ENCODE measurements at regions not wholly inside any gene's neighbourhood (a gene's known extent, or its start where the extent isn't known, plus 50 kb on each side); places are given as distances from the start of the nearest gene placed in this dataset.

DNA sequence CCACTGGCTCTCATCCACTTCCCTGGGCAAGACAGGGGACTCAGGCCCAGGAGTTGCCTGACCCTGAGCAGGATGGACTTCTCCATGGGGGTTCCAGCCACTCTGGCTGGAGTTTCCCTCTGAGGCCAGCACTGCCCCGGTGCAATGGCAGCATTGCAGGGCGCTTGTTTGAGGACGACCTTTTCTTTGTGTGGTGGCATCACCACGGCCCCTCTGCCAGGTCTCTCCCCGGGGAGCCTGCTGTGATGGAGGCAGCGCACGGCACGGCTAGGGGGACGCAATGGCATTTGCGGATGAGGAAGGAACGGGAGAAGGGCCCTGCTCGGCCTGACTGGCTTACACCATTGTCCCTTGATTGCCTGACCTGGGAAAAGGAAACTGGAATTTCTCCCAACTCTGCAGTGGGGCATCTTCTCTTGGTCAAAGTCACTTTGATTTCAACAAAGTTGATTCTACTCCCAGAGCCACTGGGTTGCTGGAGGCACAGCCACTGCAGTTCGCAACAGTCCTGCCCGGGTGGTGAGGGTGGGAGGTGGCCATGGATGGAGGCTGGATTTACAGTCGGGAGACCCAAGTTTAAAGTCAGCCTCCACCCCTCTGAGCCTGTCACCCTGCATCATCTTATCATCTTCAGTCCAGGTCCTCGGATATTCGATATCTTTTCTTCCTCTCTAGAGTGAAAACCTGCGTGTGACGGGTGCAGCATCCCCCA is 82.9 kb upstream of the ZNF469 start:
- TF ChIP-seq, protein P1, sequence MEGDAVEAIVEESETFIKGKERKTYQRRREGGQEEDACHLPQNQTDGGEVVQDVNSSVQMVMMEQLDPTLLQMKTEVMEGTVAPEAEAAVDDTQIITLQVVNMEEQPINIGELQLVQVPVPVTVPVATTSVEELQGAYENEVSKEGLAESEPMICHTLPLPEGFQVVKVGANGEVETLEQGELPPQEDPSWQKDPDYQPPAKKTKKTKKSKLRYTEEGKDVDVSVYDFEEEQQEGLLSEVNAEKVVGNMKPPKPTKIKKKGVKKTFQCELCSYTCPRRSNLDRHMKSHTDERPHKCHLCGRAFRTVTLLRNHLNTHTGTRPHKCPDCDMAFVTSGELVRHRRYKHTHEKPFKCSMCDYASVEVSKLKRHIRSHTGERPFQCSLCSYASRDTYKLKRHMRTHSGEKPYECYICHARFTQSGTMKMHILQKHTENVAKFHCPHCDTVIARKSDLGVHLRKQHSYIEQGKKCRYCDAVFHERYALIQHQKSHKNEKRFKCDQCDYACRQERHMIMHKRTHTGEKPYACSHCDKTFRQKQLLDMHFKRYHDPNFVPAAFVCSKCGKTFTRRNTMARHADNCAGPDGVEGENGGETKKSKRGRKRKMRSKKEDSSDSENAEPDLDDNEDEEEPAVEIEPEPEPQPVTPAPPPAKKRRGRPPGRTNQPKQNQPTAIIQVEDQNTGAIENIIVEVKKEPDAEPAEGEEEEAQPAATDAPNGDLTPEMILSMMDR (IDR thresholded peaks at IDR 0.05; ENCODE audit: low read depth, low read length), result no peak
- DNase-seq (ENCODE audit: extremely low read depth, low read depth), result no peak

DNA sequence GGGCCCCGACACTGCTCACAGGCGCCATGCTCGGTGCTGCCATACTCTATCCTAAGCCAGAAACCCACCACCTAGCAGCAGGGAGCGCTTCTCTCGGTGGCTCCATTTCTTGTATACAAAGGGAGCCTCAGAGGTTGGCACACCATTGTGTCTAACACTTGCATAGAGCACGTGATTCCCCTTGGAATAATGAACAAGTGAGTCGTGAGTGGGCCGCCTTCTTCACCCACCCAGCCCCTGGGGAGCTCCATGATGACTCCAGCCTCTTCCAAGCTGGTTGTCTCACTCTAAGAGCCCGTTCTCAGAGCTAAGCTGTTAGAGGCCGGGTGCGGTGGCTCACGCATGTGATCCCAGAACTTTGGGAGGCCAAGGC is 82.3 kb upstream of the ZNF469 start:
- TF ChIP-seq, protein P1 (IDR thresholded peaks at IDR 0.05; ENCODE audit: low read depth, low read length), result no peak
- DNase-seq (ENCODE audit: extremely low read depth, low read depth), result no peak

DNA sequence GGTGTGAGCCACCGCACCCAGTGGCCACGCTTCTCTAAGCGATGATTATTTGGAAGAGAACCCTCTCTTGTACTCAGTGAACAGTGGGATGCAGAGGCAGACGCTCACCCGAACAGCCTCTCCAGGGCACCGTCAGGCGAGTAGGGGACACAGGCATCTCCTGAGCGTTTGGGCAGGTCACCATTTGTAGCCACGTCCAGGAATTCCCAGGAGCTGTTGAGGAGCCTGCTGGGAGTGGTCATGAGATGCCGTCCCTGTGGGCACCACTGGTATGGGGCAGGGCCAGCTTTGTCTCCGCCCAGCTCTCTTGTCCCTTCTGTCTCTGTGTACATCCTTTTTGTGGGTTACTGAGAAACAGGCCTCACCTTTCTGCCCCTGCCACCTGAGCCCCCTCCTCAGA is 81.3 kb upstream of the ZNF469 start:
- no peak for DNase-seq (ENCODE audit: extremely low read depth, low read depth)

GRCh38 chr16:88301886-88302285 is 80.9 kb upstream of the ZNF469 start:
- TF ChIP-seq, protein P1 (IDR thresholded peaks at IDR 0.05; ENCODE audit: low read depth, low read length), result no peak
- DNase-seq (ENCODE audit: extremely low read depth, low read depth), result no peak

More for the DNA sequence above, 81.3 kb upstream of the ZNF469 start:
- TF ChIP-seq, protein P1 (IDR thresholded peaks at IDR 0.05; ENCODE audit: low read depth, low read length), result no peak

GRCh38 chr16:88302666-88303065 is 80.1 kb upstream of the ZNF469 start:
- TF ChIP-seq, protein P1 (IDR thresholded peaks at IDR 0.05; ENCODE audit: low read depth, low read length), result no peak
- no peak for DNase-seq (ENCODE audit: extremely low read depth, low read depth)

GRCh38 chr16:88303405-88303804 is 79.4 kb upstream of the ZNF469 start:
- TF ChIP-seq, protein P1 (IDR thresholded peaks at IDR 0.05; ENCODE audit: low read depth, low read length), result no peak
- DNase-seq (ENCODE audit: extremely low read depth, low read depth), result no peak

DNA sequence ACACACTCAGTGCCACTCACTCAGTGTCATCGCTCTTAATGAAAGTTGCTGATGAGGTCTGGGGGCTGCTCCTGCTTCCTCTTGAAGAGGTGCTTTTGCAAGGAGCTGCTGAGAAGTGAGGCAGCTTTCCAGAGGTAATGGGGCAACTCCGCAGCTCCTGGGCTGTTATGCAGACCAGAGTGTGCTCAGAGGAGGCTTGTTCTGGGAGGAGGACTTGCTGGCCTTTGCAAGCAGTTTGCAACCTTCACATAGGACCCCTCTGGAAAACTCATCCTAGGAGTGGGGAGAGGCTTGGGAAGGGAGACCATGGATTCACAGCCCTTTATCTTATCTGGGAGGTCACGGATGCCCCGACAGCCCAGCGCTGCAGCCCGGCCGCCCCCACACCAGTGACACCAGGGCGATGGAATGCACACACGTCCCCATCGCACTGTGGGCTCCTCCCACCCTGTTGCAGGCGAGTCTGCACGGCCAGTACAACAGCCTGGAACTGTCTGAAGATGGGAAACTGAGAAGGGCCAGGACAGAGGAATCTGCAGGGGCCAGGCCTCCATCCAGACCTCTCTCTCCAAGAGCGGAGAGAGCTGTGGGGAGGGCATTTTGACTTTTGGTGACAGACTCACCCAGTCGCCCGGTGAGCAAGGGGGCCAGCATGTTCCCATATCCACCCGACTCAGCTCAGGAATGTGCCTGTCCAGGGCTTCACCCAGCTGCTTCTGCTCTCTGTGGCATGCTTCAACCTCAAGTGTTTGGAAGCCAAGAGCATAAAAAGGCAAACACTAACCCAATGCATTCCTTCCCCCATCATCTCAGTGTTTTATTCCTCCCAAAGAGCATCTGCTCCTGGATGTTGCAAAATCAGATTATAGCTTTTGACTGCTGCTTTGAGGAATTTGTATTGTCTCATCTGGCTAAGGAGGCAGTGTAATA is 78.6 kb upstream of the ZNF469 start:
- TF ChIP-seq, protein P1 (IDR thresholded peaks at IDR 0.05; ENCODE audit: low read depth, low read length), result no peak
- DNase-seq (ENCODE audit: extremely low read depth, low read depth), result peak; percentile 81
